HEK293 (cell line): ENCODE measurements at regions not wholly inside any gene's neighbourhood (a gene's known extent, or its start where the extent isn't known, plus 50 kb on each side); places are given as distances from the start of the nearest gene placed in this dataset.

Source experiments
- SP2 ChIP-seq: fragments of 450-650 bp; formaldehyde crosslinking; IDR thresholded peaks from 2 replicates; pipeline ENCODE4 v1.5.1; 2016; ENCODE audit warnings: missing biosample characterization, missing genetic modification characterization
- YY1 ChIP-seq: fragments of 450-650 bp; formaldehyde crosslinking; IDR thresholded peaks from 2 replicates; pipeline ENCODE4 v1.5.1; 2018; ENCODE audit warnings: missing biosample characterization, missing genetic modification characterization
- ZBTB21 ChIP-seq: fragments of 450-650 bp; formaldehyde crosslinking; IDR thresholded peaks from 2 replicates; pipeline ENCODE4 v1.5.1; 2017; ENCODE audit warnings: missing biosample characterization, missing genetic modification characterization
- ZBTB8A ChIP-seq: fragments of 450-650 bp; formaldehyde crosslinking; IDR thresholded peaks from 2 replicates; pipeline ENCODE4 v1.5.1; 2016; ENCODE audit warnings: missing biosample characterization, missing genetic modification characterization
- ZNF146 ChIP-seq: fragments of 450-650 bp; formaldehyde crosslinking; IDR thresholded peaks from 2 replicates; pipeline ENCODE4 v1.5.1; 2016; ENCODE audit warnings: missing biosample characterization, missing genetic modification characterization
- ZNF423 ChIP-seq: fragments of 450-650 bp; formaldehyde crosslinking; IDR thresholded peaks from 2 replicates; pipeline ENCODE4 v1.5.1; 2016; ENCODE audit warnings: missing biosample characterization, missing genetic modification characterization
- ZNF501 ChIP-seq: fragments of 450-650 bp; formaldehyde crosslinking; IDR thresholded peaks from 2 replicates; pipeline ENCODE4 v1.5.1; 2016; ENCODE audit warnings: missing biosample characterization, missing genetic modification characterization
- ZNF624 ChIP-seq: fragments of 450-650 bp; formaldehyde crosslinking; IDR thresholded peaks from 2 replicates; pipeline ENCODE4 v1.5.1; 2017; ENCODE audit warnings: missing biosample characterization, missing genetic modification characterization
- TF ChIP-seq, protein P1 (sequence below): fragments of 450-650 bp; formaldehyde crosslinking; IDR thresholded peaks from 2 replicates; pipeline ENCODE4 v1.5.1; 2016; ENCODE audit warnings: missing biosample characterization, missing genetic modification characterization
- TF ChIP-seq, protein P2 (sequence below): fragments of 450-650 bp; formaldehyde crosslinking; IDR thresholded peaks from 2 replicates; pipeline ENCODE4 v1.5.1; 2016; ENCODE audit warnings: missing biosample characterization, missing genetic modification characterization
- TF ChIP-seq, protein P3 (sequence below): fragments of 450-650 bp; formaldehyde crosslinking; optimal IDR thresholded peaks from 2 replicates; pipeline ENCODE3; 2016; ENCODE audit warnings: missing biosample characterization, mild to moderate bottlenecking, missing genetic modification characterization
- TF ChIP-seq, protein P4 (sequence below): fragments of 450-650 bp; formaldehyde crosslinking; IDR thresholded peaks from 2 replicates; pipeline ENCODE4 v1.5.1; 2016; ENCODE audit warnings: missing biosample characterization, missing genetic modification characterization

DNA sequence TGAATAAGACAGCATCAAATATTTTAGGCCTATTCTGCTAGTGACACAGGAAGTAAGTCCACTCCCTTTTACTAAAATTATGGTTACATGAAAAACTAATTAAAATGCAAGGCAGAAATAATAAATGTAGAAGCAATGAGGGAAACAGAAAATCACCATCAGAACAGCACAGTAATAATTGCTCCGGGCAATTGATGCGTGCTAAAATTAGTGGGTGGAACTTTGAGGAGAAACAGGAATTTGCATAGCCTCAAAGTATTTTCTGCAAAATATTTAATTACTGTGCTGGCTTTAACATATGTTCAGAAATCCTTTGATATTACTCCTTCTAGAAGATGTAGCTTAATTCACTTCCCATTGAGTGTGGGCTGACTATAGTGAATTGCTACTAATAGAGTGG, 654.3 kb upstream of the RAB6C start:
- TF ChIP-seq, protein P1, sequence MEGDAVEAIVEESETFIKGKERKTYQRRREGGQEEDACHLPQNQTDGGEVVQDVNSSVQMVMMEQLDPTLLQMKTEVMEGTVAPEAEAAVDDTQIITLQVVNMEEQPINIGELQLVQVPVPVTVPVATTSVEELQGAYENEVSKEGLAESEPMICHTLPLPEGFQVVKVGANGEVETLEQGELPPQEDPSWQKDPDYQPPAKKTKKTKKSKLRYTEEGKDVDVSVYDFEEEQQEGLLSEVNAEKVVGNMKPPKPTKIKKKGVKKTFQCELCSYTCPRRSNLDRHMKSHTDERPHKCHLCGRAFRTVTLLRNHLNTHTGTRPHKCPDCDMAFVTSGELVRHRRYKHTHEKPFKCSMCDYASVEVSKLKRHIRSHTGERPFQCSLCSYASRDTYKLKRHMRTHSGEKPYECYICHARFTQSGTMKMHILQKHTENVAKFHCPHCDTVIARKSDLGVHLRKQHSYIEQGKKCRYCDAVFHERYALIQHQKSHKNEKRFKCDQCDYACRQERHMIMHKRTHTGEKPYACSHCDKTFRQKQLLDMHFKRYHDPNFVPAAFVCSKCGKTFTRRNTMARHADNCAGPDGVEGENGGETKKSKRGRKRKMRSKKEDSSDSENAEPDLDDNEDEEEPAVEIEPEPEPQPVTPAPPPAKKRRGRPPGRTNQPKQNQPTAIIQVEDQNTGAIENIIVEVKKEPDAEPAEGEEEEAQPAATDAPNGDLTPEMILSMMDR = no peak
- TF ChIP-seq ZBTB8A (tag by site-specific recombination) (no peak), ZBTB21 (tag by site-specific recombination) (no peak), ZNF146 (tag by site-specific recombination) (no peak), ZNF624 (tag by site-specific recombination) (no peak), ZNF501 (no peak), SP2 (tag by site-specific recombination) (no peak), YY1 (tag by site-specific recombination) (no peak), ZNF423 (tag by site-specific recombination) (no peak)
- TF ChIP-seq, protein P2, sequence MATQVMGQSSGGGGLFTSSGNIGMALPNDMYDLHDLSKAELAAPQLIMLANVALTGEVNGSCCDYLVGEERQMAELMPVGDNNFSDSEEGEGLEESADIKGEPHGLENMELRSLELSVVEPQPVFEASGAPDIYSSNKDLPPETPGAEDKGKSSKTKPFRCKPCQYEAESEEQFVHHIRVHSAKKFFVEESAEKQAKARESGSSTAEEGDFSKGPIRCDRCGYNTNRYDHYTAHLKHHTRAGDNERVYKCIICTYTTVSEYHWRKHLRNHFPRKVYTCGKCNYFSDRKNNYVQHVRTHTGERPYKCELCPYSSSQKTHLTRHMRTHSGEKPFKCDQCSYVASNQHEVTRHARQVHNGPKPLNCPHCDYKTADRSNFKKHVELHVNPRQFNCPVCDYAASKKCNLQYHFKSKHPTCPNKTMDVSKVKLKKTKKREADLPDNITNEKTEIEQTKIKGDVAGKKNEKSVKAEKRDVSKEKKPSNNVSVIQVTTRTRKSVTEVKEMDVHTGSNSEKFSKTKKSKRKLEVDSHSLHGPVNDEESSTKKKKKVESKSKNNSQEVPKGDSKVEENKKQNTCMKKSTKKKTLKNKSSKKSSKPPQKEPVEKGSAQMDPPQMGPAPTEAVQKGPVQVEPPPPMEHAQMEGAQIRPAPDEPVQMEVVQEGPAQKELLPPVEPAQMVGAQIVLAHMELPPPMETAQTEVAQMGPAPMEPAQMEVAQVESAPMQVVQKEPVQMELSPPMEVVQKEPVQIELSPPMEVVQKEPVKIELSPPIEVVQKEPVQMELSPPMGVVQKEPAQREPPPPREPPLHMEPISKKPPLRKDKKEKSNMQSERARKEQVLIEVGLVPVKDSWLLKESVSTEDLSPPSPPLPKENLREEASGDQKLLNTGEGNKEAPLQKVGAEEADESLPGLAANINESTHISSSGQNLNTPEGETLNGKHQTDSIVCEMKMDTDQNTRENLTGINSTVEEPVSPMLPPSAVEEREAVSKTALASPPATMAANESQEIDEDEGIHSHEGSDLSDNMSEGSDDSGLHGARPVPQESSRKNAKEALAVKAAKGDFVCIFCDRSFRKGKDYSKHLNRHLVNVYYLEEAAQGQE = no peak
- TF ChIP-seq, protein P3, sequence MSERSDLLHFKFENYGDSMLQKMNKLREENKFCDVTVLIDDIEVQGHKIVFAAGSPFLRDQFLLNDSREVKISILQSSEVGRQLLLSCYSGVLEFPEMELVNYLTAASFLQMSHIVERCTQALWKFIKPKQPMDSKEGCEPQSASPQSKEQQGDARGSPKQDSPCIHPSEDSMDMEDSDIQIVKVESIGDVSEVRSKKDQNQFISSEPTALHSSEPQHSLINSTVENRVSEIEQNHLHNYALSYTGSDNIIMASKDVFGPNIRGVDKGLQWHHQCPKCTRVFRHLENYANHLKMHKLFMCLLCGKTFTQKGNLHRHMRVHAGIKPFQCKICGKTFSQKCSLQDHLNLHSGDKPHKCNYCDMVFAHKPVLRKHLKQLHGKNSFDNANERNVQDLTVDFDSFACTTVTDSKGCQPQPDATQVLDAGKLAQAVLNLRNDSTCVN = no peak
- TF ChIP-seq, protein P4, sequence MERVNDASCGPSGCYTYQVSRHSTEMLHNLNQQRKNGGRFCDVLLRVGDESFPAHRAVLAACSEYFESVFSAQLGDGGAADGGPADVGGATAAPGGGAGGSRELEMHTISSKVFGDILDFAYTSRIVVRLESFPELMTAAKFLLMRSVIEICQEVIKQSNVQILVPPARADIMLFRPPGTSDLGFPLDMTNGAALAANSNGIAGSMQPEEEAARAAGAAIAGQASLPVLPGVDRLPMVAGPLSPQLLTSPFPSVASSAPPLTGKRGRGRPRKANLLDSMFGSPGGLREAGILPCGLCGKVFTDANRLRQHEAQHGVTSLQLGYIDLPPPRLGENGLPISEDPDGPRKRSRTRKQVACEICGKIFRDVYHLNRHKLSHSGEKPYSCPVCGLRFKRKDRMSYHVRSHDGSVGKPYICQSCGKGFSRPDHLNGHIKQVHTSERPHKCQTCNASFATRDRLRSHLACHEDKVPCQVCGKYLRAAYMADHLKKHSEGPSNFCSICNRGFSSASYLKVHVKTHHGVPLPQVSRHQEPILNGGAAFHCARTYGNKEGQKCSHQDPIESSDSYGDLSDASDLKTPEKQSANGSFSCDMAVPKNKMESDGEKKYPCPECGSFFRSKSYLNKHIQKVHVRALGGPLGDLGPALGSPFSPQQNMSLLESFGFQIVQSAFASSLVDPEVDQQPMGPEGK (tag by site-specific recombination) = no peak
